NCI-H2107 (cell line): ENCODE measurements at regions not wholly inside any gene's neighbourhood (a gene's known extent, or its start where the extent isn't known, plus 50 kb on each side); places are given as distances from the start of the nearest gene placed in this dataset.

Source experiments
- DNase-seq: peaks from one replicate; lab custom pipeline; 2025; lab: John Stamatoyannopoulos, UW

GRCh38 chr22:44591146-44591790 is 93.2 kb upstream of the RTL6 start:
- no peak for DNase-seq

- no peak for DNase-seq
Observed at GRCh38 chr22:44590291-44590690, 92.3 kb upstream of the RTL6 start.

GRCh38 chr22:44589831-44590230 is 91.8 kb upstream of the RTL6 start:
- no peak for DNase-seq

- no peak for DNase-seq
Observed at GRCh38 chr22:44588348-44588747, 90.3 kb upstream of the RTL6 start.

GRCh38 chr22:44587737-44588310 is 89.8 kb upstream of the RTL6 start:
- DNase-seq = no peak

DNA sequence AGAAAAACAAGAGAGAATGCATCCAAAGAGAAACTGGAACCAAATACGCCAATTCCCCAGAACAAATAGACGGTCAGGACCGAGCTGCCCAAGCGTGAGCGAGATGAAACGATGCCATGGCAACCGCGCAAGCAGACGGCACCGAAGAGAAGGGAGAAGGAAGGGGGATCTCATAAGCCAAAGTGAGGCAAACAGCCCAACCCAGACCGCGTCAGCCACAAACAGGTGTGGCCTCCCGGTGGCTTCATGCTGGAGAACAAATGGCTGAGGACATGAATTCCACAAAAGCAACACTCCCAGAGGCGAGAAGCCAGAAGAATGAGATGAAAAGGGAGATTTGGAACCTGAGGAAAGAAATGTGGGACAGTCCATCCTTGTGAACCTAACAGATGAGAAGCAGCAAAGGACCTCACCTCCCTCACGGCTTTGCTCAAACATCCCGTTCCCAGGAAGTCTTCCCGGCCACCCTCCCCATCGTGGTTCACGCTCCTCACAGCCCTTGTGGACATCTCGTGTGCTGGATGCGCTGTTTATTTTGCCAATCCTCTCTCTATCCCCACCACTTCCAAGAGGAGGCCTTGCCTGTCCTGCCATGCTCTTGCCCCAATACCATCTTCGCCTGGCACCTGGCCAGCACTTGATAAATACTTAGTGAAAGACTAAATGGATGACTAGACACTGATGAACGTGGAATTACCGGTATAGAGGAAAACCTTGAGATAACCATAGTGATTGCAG is 89.1 kb upstream of the RTL6 start:
- peak; percentile 39 for DNase-seq

GRCh38 chr22:44586351-44586990 is 88.4 kb upstream of the RTL6 start:
- DNase-seq = peak; percentile 66

DNA sequence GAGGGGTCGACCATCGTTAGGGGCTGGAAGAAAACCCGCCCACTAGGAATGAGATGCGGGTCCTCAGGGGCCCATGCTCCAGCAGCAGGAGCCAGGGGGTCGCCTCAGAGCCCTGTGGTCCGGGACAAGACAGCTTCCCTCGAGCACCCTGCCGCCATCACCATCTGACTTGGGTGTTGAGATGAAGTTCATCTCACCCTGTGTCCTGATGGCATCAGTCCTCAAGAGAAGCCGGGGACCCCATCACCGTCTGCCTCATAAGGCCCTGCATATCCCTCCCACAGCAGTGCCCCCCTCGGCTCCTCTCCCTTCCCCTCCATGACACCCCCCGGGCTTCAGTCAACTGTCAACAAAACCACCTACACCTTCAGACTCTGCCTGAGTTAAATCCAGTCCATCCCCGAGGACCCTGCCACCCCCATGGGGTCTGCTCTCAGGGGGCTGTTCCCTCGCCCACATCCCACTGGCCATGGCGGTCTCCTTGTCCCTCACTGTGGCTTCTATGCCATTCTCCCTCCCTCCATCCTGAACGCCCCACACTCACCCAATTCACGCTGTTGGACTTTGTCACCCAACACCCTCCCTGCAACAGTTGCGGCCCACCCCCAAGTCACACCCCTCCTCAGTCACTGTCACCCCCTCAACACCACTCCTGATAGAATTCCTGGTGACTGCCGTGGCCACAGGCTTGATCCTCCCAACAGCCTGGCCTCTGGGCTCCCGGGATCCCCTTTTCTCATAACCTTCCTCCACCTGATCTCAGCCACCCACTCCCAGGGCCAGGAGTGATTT is 87.7 kb upstream of the RTL6 start:
- no peak for DNase-seq

GRCh38 chr22:44584256-44584902 is 86.3 kb upstream of the RTL6 start:
- no peak for DNase-seq

- no peak for DNase-seq
Observed at GRCh38 chr22:44583854-44584253, 85.8 kb upstream of the RTL6 start.

- no peak for DNase-seq
Observed at GRCh38 chr22:44583061-44583760, 85.2 kb upstream of the RTL6 start.

DNA sequence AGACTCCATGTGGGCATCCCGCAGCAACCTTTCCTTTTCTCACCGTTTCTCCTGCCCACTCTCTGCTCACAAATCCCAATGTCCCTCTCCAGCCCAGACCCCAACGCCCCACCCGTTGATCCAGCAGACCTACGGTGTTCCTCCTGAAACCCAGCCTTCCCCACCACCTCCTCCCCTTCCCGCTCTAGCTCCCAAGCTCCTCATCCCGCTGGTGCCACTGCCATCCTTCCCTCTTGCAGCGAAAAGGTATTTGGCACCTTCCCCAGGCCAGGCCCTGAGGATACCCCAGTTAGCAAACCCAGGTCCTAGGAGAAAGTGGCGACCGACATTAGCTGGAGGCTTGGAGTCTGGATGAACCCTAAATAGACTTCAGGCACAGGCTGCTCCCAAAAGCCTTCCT is 84.0 kb upstream of the RTL6 start:
- DNase-seq = no peak

DNA sequence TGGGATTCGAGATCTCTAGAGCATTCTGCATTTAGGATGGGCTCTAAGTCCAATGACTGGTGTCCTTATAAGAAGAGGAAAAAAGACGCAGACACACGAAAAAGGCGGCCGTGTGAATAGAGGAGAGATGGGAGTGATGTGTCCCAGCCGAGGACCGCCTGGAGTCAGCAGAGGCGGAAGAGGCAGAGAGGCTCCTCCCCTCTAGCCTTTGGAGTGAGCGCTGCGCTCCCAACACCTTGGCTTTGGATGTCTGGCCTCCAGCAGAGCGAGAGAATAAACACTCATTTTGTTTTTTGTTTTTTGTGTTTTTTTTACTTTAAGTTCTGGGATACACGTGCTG is 83.0 kb upstream of the RTL6 start:
- no peak for DNase-seq

DNA sequence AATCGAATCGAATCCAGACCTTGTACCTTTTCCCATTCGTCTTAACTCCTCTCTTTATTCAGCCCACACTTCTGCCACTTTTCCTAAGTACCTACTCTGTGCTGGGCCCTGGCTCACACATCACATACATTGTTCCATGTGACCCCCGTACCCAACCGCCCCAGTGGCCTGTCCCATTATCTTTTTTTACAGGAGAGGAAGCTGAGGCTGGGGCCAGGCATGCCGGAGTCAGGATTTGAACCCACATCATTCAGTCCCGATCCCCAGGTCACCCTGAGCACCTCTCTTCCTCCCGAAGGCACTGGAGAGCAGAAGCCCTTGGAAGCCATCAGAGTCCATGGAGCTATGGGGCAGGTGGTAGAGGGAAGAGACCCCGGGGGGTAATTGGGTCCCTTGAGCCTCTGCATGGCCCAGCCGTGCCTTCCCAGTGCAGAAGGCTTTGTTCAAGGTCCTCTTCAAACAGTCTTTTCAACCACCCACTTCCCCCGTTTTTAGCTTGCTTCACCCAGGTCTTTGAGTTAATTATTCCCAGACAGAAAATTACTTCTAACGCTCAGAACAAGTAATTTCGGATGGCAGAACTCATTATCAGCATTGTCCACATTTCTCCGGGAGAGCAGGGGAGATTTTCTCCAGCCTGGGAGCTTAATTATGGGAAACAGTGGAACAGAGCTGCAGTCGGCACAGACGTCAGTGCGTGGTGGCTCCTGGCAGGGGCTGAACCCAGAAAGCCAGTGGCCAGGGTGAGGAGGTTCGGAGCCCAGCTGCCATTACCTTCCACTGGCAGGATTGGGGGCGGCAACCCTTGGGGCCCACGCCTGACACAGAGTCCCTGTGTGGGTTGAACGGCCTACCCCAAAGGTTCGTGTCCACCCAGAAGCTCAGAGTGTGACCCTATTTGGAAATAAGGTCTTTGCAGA is 82.4 kb upstream of the RTL6 start:
- DNase-seq = no peak

DNA sequence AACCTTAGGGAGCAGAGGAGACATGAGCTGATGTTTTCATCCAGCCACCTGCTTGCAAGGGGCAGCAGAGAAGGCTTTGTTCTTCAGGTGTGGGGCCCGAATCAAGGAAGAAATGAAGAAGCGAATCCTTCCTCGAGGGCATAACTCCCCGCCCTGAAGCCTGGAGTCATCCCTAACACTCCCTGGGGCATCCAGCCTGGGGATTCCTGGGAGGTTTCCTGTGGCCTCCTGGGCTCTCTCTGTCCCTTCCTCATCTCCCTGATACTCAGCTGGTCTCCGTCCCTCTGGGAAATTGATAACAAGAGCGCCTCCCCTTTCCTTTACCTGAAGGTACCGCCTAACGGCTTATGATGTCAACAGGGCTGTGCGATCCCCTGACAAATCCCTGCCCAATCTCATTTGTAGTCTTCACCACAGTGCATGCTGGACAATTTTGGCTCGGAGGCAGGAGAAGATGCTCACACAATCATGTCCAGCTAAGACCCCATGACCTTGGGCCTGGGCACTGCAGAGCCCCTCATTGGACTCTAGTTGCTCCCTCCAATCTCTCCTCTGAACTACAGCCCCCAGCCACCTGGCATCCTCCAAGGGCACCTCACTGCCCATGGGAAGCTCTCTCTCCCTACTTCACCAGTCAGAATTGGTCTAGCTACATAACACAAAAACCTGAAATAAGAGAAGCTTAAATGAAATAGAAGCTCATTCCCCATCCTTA is 80.6 kb upstream of the RTL6 start:
- DNase-seq = no peak

- no peak for DNase-seq
Observed at GRCh38 chr22:44578110-44578457, 80.1 kb upstream of the RTL6 start.

DNA sequence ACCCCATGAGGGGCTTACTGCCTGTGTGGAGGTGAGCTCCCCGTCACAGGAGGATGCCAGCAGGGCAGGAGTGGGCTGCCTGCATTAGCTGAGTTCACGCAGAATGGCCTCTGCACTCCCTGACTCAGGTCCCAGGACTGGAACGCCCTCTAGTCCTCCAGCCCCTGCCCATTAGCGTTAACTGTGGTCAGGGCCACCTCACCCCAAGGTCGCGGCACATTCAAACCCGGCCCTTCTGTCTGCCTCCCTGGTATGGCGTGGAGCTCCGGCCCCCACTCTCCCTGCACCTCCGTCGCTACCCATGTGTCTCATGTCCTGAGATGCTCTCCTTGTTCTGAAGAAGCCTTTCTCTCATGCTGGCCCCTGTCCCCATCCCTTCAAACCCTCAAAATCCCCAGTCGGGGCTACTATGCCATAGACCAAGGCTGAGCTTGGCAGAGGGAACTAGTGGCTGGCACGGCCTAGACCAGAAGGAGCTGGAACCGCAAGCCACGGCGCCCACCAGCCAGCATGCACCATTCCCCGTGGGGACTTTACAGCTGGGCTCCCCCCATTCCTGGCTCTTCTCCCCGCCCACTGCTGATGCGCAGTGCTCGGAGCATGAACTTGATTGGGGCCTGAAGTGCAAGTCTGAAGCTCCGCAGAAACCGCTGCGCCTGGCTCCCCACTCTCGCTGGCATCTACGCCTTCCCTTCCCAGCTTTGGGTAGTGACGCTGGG is 79.5 kb upstream of the RTL6 start:
- no peak for DNase-seq

GRCh38 chr22:44576311-44577260 is 78.6 kb upstream of the RTL6 start:
- no peak for DNase-seq
